ENCODE measurements at regions not wholly inside any gene's neighbourhood (a gene's known extent, or its start where the extent isn't known, plus 50 kb on each side); places are given as distances from the start of the nearest gene placed in this dataset.
"Not testable (repeated sequence)": the region's sequence is repeated elsewhere in the genome, so short reads cannot be mapped to it uniquely, and the experiment has no call there.

GRCh38 chrX:12060489-12061260 lies 77.6 kb upstream of the FRMPD4 start:
- no peak for DNase-seq

- DNase-seq: no peak
These were observed 73.0 kb upstream of the FRMPD4 start for GRCh38 chrX:12065251-12065650.

- no peak for DNase-seq
These were observed 62.2 kb upstream of the FRMPD4 start for GRCh38 chrX:12076046-12076445.

- no peak for DNase-seq
These were observed 58.0 kb upstream of the FRMPD4 start for GRCh38 chrX:12080265-12080664.

GRCh38 chrX:12082959-12083358 lies 55.3 kb upstream of the FRMPD4 start:
- not testable (repeated sequence) for DNase-seq

Measured in activated CD4-positive, alpha-beta T cell treated with anti-CD3 and anti-CD28 coated beads for 4 hours (primary cell).